Osteoblast (primary cell): ENCODE measurements at regions not wholly inside any gene's neighbourhood (a gene's known extent, or its start where the extent isn't known, plus 50 kb on each side); places are given as distances from the start of the nearest gene placed in this dataset.

Source experiments
- DNase-seq: peaks from one replicate; pipeline ENCODE4 v3.0.0; 2011; ENCODE audit warnings: low spot score, mixed read lengths; ENCODE audit not compliant: insufficient read length; ENCODE audit errors: missing footprints
- H2AFZ ChIP-seq: 2 replicates; pipeline ENCODE4 v1.6.0; 2011; ENCODE audit warnings: mild to moderate bottlenecking, low read length
- H3K27ac ChIP-seq: 2 replicates; pipeline ENCODE4 v1.5.1; 2011; ENCODE audit warnings: mild to moderate bottlenecking, low read depth, low read length, moderate library complexity
- H3K27me3 ChIP-seq: 2 replicates; pipeline ENCODE4 v1.6.0; 2012; ENCODE audit warnings: mild to moderate bottlenecking, control low read depth, inconsistent platforms, low read length, moderate library complexity; ENCODE audit not compliant: insufficient read depth
- H3K36me3 ChIP-seq: 2 replicates; pipeline ENCODE4 v1.5.1; 2011; ENCODE audit warnings: mild to moderate bottlenecking, low read length, control low read depth, moderate library complexity; ENCODE audit not compliant: insufficient read depth
- H3K4me1 ChIP-seq: 2 replicates; pipeline ENCODE4 v1.5.1; 2011; ENCODE audit warnings: mild to moderate bottlenecking, low read length, control low read depth, moderate library complexity; ENCODE audit not compliant: insufficient read depth
- H3K4me2 ChIP-seq: 2 replicates; pipeline ENCODE4 v1.6.0; 2011; ENCODE audit warnings: mild to moderate bottlenecking, low read length; ENCODE audit not compliant: insufficient read depth
- H3K4me3 ChIP-seq: fragments of 200-600 bp; sonication (generic); 3 replicates; pipeline ENCODE4 v1.5.1; 2012; ENCODE audit warnings: mild to moderate bottlenecking, low read length, inconsistent platforms; ENCODE audit not compliant: insufficient read depth
- H3K79me2 ChIP-seq: 2 replicates; pipeline ENCODE4 v1.6.0; 2012; ENCODE audit warnings: mild to moderate bottlenecking, low read length, control low read depth, inconsistent platforms; ENCODE audit not compliant: insufficient read depth
- H3K9me3 ChIP-seq: 2 replicates; pipeline ENCODE4 v1.5.1; 2011; ENCODE audit warnings: low read depth, low read length, control low read depth
- H4K20me1 ChIP-seq: 2 replicates; pipeline ENCODE4 v1.6.0; 2012; ENCODE audit warnings: mild to moderate bottlenecking, low read length, control low read depth; ENCODE audit not compliant: insufficient read depth
- TF ChIP-seq, protein P1 (sequence below): IDR thresholded peaks from 2 replicates; pipeline ENCODE4 v1.5.1; 2011; ENCODE audit warnings: mild to moderate bottlenecking, low read depth, low read length, moderate library complexity; ENCODE audit errors: extremely low read depth

DNA sequence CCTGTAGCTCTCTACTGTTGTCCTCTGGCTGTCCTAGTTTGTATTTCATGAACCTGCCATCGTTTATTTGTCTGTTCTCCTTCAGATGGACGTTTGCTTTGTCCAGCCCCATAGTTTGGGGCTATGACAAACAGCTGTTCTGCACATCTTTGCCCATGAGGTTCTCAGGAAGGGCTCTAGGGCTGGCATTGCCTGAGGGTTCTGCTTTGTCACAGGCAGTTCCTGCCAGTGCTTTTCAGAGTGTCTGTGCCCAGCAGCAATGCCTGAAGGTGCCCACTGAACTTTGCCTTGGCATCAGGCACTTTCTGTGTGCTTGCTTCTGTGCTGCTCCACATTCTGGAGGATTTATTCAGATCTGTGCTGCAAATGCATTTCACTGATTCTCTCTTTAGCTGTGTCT is 361.3 kb downstream of the TMEM121 start:
- H3K27ac ChIP-seq, result no peak overlapping the region
- H3K36me3 ChIP-seq, result no peaks in the 10 kb centered on the region
- H3K27me3 ChIP-seq, result no peaks in the 10 kb centered on the region
- H3K79me2 ChIP-seq, result no peaks in the 10 kb centered on the region
- H2AFZ ChIP-seq, result no peak overlapping the region
- H3K9me3 ChIP-seq, result no peaks in the 10 kb centered on the region
- H3K4me3 ChIP-seq, result no peak overlapping the region
- no peaks in the 10 kb centered on the region for H4K20me1 ChIP-seq
- DNase-seq, result no peak
- no peaks in the 10 kb centered on the region for H3K4me1 ChIP-seq
- TF ChIP-seq, protein P1, sequence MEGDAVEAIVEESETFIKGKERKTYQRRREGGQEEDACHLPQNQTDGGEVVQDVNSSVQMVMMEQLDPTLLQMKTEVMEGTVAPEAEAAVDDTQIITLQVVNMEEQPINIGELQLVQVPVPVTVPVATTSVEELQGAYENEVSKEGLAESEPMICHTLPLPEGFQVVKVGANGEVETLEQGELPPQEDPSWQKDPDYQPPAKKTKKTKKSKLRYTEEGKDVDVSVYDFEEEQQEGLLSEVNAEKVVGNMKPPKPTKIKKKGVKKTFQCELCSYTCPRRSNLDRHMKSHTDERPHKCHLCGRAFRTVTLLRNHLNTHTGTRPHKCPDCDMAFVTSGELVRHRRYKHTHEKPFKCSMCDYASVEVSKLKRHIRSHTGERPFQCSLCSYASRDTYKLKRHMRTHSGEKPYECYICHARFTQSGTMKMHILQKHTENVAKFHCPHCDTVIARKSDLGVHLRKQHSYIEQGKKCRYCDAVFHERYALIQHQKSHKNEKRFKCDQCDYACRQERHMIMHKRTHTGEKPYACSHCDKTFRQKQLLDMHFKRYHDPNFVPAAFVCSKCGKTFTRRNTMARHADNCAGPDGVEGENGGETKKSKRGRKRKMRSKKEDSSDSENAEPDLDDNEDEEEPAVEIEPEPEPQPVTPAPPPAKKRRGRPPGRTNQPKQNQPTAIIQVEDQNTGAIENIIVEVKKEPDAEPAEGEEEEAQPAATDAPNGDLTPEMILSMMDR, result no peak
- H3K4me2 ChIP-seq, result no peak overlapping the region

DNA sequence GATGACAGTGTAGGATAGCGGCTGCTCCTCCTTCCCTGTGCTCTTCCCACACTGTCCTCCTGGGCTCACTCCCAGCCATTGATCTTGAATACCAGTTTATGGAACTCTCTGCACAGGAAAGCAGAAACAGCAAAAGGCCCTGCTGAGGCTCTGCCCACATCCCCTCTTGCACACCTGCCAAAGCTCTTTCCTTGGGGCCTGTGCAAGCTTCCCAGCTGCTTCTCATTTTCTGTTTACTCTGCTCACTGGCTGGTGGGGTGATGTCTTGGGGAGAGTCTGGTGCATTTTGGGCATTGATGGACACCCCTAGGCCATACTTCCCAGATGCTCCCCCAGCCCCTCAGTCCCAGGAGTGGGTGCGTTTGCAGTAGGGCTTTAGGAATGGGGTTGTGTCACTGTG is 361.8 kb downstream of the TMEM121 start:
- Histone ChIP-seq H2AFZ (no peak overlapping the region), H3K27ac (no peak overlapping the region), H3K4me3 (no peak overlapping the region), H3K79me2 (no peaks in the 10 kb centered on the region), H3K27me3 (no peaks in the 10 kb centered on the region), H3K36me3 (no peaks in the 10 kb centered on the region), H3K4me2 (no peak overlapping the region), H3K4me1 (no peaks in the 10 kb centered on the region), H4K20me1 (no peaks in the 10 kb centered on the region), H3K9me3 (no peaks in the 10 kb centered on the region)
- TF ChIP-seq, protein P1, result no peak
- DNase-seq, result peak; percentile 21

DNA sequence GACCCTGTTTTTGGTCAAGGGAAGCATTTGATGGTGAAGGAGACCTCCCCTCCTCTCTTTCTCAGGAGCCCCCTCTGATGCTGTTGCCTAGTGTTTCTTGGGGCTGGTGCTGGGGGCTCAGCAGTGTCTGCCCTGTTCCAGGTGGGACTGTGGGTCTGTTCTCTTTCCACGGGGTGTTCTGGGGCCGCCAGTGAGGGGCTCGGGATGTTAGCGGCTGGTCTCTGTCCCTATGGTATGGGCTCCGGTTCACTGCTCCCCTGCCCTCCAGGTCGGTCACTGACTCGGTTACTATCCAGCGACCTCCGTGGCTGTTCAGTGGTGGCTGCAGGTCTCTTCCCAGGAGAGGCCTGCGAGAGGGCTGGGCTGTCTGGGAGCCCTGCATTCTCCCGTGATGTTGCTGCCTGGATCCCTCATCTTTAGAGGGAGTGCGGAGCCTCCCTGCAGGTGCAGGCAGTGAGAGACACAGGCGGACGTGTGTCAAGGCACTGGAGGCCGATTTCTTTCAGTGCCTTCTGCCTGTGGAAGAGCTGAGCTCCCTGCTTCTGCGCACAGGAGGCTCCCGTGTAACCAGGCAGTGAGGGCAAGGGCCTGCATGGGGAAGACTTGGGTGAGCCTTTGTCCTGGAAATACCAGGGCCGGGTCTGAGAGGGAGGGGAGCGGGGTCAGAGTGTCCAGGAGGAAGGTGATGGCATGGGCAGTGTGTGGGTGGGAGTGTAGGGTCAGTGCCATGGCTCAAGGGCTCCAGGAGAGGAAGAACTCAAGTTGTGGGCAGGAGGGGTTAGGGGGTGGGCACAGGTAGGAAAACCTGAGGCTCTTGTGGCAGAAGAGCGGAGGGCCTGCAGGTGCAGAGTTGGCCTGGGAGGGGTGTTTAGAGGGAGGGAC is 362.6 kb downstream of the TMEM121 start:
- TF ChIP-seq, protein P1, result no peak
- no peaks in the 10 kb centered on the region for H3K4me1 ChIP-seq
- no peaks in the 10 kb centered on the region for H3K9me3 ChIP-seq
- no peaks in the 10 kb centered on the region for H3K36me3 ChIP-seq
- no peaks in the 10 kb centered on the region for H4K20me1 ChIP-seq
- no peak overlapping the region for H3K4me3 ChIP-seq
- no peaks in the 10 kb centered on the region for H3K79me2 ChIP-seq
- H3K27ac ChIP-seq, result no peak overlapping the region
- no peaks in the 10 kb centered on the region for H3K27me3 ChIP-seq
- H2AFZ ChIP-seq, result no peak overlapping the region
- H3K4me2 ChIP-seq, result no peak overlapping the region
- peak; percentile 71 for DNase-seq

DNA sequence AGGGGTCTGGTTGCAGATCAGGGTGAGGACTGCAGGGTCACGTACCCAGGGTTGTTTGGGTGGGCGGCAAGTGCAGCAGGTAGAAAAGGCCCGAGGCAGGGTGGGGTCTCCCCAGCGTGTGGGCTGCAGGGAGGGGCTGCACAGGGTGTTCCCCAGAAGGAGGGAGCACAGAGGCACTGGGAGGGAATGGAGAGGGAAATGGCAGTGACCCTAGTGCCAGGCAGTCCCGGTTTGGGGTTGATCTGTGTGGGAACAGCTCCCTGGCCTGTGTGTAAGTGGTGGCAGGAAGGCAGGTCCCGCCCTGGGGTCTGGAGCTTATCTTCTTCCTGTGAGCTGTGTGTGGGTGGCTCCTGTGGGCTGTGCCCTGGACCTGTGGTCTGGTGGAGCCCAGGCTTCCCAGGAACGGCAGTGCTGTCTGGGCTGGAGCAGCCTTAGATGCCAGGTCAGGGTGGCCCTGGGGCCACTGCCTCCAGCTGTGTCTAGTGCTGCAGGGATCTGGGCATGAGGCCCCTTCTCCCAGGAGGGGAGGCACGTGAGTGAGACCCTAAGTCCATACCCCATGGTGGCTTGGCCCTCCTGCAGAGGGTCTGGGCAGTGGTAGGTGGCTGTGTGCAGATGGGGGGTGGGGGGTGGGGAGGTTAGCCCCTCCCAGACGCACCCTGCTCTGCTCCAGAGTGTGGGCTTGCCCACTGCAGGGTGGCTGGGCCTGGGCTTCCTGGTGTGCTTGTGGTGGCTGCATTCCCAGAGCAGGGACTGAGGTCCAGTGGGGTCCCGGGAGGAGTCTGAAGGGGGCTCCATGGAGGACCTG is 363.5 kb downstream of the TMEM121 start:
- Histone ChIP-seq H3K4me3 (no peak overlapping the region), H4K20me1 (no peaks in the 10 kb centered on the region), H3K27ac (no peak overlapping the region), H3K4me1 (no peaks in the 10 kb centered on the region), H2AFZ (no peak overlapping the region), H3K36me3 (no peaks in the 10 kb centered on the region), H3K79me2 (no peaks in the 10 kb centered on the region), H3K27me3 (no peaks in the 10 kb centered on the region), H3K9me3 (no peaks in the 10 kb centered on the region), H3K4me2 (no peak overlapping the region)
- TF ChIP-seq, protein P1, result no peak
- peak; percentile 64 for DNase-seq
